ENCODE measurements at regions not wholly inside any gene's neighbourhood (a gene's known extent, or its start where the extent isn't known, plus 50 kb on each side); places are given as distances from the start of the nearest gene placed in this dataset.
A peak's percentile ranks its signal among the peaks of the same experiment; 100 is the strongest.

GRCh38 chr7:73948287-73948686, 79.7 kb upstream of the ELN start:
- TF ChIP-seq CTCF (IDR thresholded peaks at IDR 0.05; ENCODE audit: control extremely low read depth, extremely low read depth): no peak
- ATAC-seq (ENCODE audit: insufficient read depth, low FRiP score) (no peak), DNase-seq (no peak)
- no peaks in the 10 kb centered on the region for H3K36me3 ChIP-seq (ENCODE audit: control insufficient read depth in 4 of 4, insufficient read depth in 4 of 4, low read length in 4 of 4)
- H3K27me3 ChIP-seq (ENCODE audit: control insufficient read depth in 3 of 3, insufficient read depth in 3 of 3, low read length in 2 of 3): no peaks in the 10 kb centered on the region
- no peak overlapping the region for H3K9ac ChIP-seq (ENCODE audit: insufficient read depth in 1 of 2, low read length in 2 of 2)
- H3K27ac ChIP-seq (ENCODE audit: low read depth in 1 of 2, low read length in 1 of 2): no peak overlapping the region
- WGBS, 2 donors: 94 to 100% methylated on average over 1 of the region's 1 CpG
- no peak overlapping the region for H3K4me3 ChIP-seq
- H3K4me1 ChIP-seq (ENCODE audit: control insufficient read depth in 5 of 5, insufficient read depth in 5 of 5, low read length in 5 of 5): no peaks in the 10 kb centered on the region
- H3K9me3 ChIP-seq (ENCODE audit: control insufficient read depth in 4 of 4, insufficient read depth in 3 of 4, low read length in 3 of 4): peaks cover 0 to 6% (median 5%) of the 10 kb centered on the region in 4 donors

- Histone ChIP-seq H3K9ac (ENCODE audit: insufficient read depth in 1 of 2, low read length in 2 of 2) (no peak overlapping the region), H3K9me3 (ENCODE audit: control insufficient read depth in 4 of 4, insufficient read depth in 3 of 4, low read length in 3 of 4) (peaks cover 0 to 5% (median 0%) of the 10 kb centered on the region in 4 donors), H3K4me3 (no peak overlapping the region), H3K27ac (ENCODE audit: low read depth in 1 of 2, low read length in 1 of 2) (no peak overlapping the region), H3K36me3 (ENCODE audit: control insufficient read depth in 4 of 4, insufficient read depth in 4 of 4, low read length in 4 of 4) (no peaks in the 10 kb centered on the region), H3K4me1 (ENCODE audit: control insufficient read depth in 5 of 5, insufficient read depth in 5 of 5, low read length in 5 of 5) (peaks cover 0 to 4% (median 0%) of the 10 kb centered on the region in 5 donors), H3K27me3 (ENCODE audit: control insufficient read depth in 3 of 3, insufficient read depth in 3 of 3, low read length in 2 of 3) (no peaks in the 10 kb centered on the region)
- no peak for DNase-seq
- no peak for TF ChIP-seq CTCF (IDR thresholded peaks at IDR 0.05; ENCODE audit: control extremely low read depth, extremely low read depth)
- no peak for ATAC-seq (ENCODE audit: insufficient read depth, low FRiP score)
- 81 to 85% methylated on average over 4 of the region's 4 CpGs for WGBS, 2 donors
These were observed 75.7 kb upstream of the ELN start for GRCh38 chr7:73952266-73952665.

GRCh38 chr7:73954181-73954580, 73.8 kb upstream of the ELN start:
- no peak overlapping the region for H3K27ac ChIP-seq (ENCODE audit: low read depth in 1 of 2, low read length in 1 of 2)
- H3K9ac ChIP-seq (ENCODE audit: insufficient read depth in 1 of 2, low read length in 2 of 2): no peak overlapping the region
- ATAC-seq (ENCODE audit: insufficient read depth, low FRiP score) (no peak), DNase-seq (peak in 1 of 3 donors; percentile 11)
- no peaks in the 10 kb centered on the region for H3K36me3 ChIP-seq (ENCODE audit: control insufficient read depth in 4 of 4, insufficient read depth in 4 of 4, low read length in 4 of 4)
- no peak for TF ChIP-seq CTCF (IDR thresholded peaks at IDR 0.05; ENCODE audit: control extremely low read depth, extremely low read depth)
- 68 to 81% methylated on average over 3 of the region's 3 CpGs for WGBS, 2 donors
- no peaks in the 10 kb centered on the region for H3K9me3 ChIP-seq (ENCODE audit: control insufficient read depth in 4 of 4, insufficient read depth in 3 of 4, low read length in 3 of 4)
- peaks cover 0 to 4% (median 0%) of the 10 kb centered on the region in 5 donors for H3K4me1 ChIP-seq (ENCODE audit: control insufficient read depth in 5 of 5, insufficient read depth in 5 of 5, low read length in 5 of 5)
- no peak overlapping the region for H3K4me3 ChIP-seq
- H3K27me3 ChIP-seq (ENCODE audit: control insufficient read depth in 3 of 3, insufficient read depth in 3 of 3, low read length in 2 of 3): no peaks in the 10 kb centered on the region

- Histone ChIP-seq H3K9ac (ENCODE audit: insufficient read depth in 1 of 2, low read length in 2 of 2) (no peak overlapping the region), H3K27ac (ENCODE audit: low read depth in 1 of 2, low read length in 1 of 2) (no peak overlapping the region), H3K9me3 (ENCODE audit: control insufficient read depth in 4 of 4, insufficient read depth in 3 of 4, low read length in 3 of 4) (no peaks in the 10 kb centered on the region), H3K4me3 (no peak overlapping the region), H3K27me3 (ENCODE audit: control insufficient read depth in 3 of 3, insufficient read depth in 3 of 3, low read length in 2 of 3) (no peaks in the 10 kb centered on the region), H3K36me3 (ENCODE audit: control insufficient read depth in 4 of 4, insufficient read depth in 4 of 4, low read length in 4 of 4) (no peaks in the 10 kb centered on the region), H3K4me1 (ENCODE audit: control insufficient read depth in 5 of 5, insufficient read depth in 5 of 5, low read length in 5 of 5) (peaks cover 0 to 4% (median 0%) of the 10 kb centered on the region in 5 donors)
- no peak for DNase-seq
- no peak for ATAC-seq (ENCODE audit: insufficient read depth, low FRiP score)
- no peak for TF ChIP-seq CTCF (IDR thresholded peaks at IDR 0.05; ENCODE audit: control extremely low read depth, extremely low read depth)
- 94% methylated on average over 2 of the region's 2 CpGs for WGBS, 2 donors
These were observed 73.1 kb upstream of the ELN start for GRCh38 chr7:73954861-73955260.

Data from lung (tissue), 11 donors.